ENCODE measurements at regions not wholly inside any gene's neighbourhood (a gene's known extent, or its start where the extent isn't known, plus 50 kb on each side); places are given as distances from the start of the nearest gene placed in this dataset.
"Not testable (repeated sequence)": the region's sequence is repeated elsewhere in the genome, so short reads cannot be mapped to it uniquely, and the experiment has no call there.

- DNase-seq: no peak
Observed at GRCh38 chr13:23947893-23948292, 50.6 kb upstream of the C1QTNF9B start.

- no peak for DNase-seq
Observed at GRCh38 chr13:23949200-23949599, 51.9 kb upstream of the C1QTNF9B start.

DNA sequence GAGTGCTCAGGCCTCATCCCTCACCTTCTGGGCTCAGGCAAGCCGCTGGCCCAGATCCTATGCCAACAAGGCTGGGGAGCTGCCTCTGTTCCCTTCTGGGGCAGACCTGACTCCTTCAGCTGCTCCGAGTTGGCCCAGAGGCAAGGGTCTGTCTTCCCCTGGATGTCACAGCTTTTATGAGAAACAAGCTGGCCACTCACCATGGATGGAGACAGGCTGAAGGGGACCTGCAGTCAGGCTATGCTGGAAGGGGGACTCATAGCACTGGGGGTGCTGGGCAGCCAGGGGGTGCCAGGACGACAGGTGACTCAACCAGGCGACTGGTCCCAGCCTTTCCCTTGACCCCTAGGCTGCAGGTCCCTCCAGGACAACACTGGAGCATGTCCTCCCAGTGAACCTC, 52.4 kb upstream of the C1QTNF9B start:
- DNase-seq: no peak

GRCh38 chr13:23950736-23951510, 53.6 kb upstream of the C1QTNF9B start:
- no peak for DNase-seq

GRCh38 chr13:23952796-23953195, 55.5 kb upstream of the C1QTNF9B start:
- DNase-seq: no peak

GRCh38 chr13:23953860-23954512, 56.7 kb upstream of the C1QTNF9B start:
- DNase-seq: no peak

GRCh38 chr13:23955064-23955463, 57.8 kb upstream of the C1QTNF9B start:
- DNase-seq: no peak

DNA sequence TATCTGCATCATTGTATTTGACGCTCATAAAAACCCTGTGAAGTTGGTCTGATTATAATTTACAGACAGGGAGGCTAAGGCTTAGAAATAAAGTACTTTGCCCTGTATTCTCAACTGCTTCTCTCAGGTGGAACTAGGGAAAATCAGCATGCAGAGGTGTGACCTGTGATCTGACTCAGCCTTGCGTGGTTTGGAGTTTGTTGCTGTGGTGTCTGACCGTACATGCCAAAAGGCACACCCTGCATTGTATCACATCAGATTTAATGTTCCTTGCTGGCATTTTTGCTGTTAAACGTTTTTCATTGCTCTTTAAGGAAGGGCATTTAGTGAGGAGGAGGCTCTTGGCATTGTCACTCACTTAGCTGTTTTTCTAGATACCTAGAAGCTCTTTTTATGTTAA, 58.8 kb upstream of the C1QTNF9B start:
- no peak for DNase-seq

DNA sequence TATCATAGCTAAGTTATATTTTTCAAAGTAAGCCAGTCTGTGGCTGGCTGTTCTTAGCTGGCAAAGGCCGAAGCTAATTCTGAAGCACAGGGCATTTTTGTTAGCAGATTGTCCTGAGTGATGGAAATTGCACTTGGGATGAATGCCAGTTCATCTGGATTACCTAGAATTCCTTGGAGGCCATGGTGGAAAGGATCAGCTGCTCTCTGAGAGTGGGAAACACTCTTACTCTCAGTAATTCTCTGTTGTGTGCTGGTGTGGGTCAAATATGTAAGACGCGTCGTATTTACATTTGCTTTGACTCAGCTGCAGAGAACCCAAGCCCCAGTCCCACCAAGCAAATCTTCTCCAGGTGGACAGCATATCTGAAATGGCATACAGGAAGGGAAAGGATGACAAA, 60.7 kb upstream of the C1QTNF9B start:
- DNase-seq: no peak

DNA sequence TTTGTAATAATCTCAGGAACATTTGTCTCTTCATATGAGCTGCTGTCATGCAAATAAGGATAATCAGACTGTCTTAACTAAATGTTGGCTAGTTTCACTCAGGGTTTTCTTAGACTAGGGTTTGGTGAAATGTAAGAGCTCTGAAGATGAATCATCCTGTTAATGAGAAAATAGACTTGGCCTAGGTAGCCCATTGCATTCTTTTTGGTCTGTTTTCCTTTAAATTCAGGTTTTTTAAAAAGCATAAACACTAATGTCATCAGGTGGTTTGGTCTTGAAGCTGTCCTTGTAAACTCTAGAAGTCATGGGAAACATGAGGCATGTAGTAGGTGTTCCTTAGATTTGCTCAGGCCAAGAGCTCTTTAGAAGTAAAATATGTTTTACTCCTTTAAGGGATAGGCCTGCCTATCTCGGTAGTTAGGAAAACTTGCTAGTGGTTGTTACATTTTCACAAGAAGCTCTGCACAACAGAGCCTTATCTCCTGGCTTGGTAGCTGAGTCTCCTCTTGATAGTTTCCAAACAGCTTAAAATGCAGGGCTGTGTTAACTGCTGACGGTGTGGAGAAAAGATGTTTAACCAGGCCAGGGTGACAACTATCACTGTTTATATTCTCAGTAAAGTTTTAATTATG, 62.0 kb upstream of the C1QTNF9B start:
- no peak for DNase-seq

GRCh38 chr13:23960566-23961156, 63.4 kb upstream of the C1QTNF9B start:
- no peak for DNase-seq

DNA sequence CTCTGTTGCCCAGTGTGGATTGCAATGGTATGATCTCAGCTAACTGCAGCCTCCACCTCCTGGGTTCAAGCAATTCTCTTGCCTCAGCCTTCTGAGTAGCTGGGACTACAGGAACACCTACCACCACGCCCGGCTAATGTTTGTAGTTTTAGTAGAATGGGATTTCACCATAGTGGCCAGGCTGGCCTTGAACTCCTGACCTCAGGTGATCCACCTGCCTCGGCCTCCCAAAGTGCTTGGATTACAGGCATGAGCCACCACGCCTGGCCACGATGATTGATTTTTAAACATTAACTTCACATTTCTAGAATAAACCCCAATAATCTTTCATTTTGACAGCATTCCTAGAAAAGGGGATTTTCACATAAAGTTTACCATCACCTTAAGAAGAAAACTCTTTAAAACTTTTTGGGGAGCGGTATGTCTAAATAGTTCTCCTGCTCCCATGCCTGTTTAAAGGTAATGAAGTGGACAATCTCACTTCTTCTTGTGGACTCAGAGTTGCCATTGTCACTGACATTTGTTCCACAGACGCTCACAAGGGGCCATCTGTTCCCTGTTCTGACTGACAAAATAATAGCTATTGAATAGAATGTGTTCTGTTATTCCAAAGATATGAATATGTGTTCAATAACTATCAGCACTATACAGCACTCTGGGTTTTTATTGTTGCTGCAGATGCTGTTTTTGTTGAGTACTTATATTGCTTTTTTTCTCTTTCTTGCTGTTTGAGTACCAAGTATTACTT, 66.1 kb upstream of the C1QTNF9B start:
- DNase-seq: no peak

- DNase-seq: no peak
Observed at GRCh38 chr13:23963947-23964346, 66.6 kb upstream of the C1QTNF9B start.

DNA sequence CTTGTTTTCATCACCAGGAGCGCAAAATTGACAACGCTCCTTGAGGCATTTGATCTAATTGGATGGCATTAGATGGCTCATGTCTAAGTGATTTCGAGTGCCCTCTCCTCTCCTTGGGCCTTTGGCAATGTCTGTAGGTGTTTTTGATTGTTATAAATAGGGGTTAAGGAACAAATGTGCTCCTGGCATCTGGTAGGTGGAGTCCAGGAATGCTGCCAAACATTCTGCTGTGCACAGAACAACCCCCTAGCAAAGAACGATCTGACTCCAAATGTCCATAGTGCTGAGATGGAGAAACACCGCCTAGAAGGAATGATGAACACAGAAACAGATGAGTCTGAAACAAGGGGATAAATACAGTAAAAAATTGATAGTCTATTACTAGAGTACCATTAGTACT, 68.0 kb upstream of the C1QTNF9B start:
- no peak for DNase-seq

DNA sequence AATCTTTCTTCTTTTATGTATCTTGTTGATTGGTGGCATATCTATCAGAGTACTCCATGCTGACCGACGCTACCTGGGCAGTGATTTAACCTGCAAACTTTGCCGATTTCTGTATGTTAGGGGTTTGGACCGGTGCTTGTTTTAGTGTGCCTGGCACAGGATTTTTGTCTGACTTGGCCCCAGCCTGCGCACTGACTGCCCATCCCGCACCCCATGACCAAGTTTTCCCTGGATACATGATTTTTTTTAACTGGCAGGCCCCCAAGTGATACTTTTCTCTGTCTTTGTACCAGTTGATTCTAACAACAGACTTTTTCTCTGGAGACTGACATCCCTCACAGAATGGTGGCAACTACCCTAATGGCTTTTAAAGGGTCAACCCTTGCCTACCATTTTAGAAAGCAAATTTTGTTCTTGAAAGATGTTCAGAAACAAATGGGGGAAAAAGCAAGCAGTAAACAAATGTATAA, 69.0 kb upstream of the C1QTNF9B start:
- no peak for DNase-seq

DNA sequence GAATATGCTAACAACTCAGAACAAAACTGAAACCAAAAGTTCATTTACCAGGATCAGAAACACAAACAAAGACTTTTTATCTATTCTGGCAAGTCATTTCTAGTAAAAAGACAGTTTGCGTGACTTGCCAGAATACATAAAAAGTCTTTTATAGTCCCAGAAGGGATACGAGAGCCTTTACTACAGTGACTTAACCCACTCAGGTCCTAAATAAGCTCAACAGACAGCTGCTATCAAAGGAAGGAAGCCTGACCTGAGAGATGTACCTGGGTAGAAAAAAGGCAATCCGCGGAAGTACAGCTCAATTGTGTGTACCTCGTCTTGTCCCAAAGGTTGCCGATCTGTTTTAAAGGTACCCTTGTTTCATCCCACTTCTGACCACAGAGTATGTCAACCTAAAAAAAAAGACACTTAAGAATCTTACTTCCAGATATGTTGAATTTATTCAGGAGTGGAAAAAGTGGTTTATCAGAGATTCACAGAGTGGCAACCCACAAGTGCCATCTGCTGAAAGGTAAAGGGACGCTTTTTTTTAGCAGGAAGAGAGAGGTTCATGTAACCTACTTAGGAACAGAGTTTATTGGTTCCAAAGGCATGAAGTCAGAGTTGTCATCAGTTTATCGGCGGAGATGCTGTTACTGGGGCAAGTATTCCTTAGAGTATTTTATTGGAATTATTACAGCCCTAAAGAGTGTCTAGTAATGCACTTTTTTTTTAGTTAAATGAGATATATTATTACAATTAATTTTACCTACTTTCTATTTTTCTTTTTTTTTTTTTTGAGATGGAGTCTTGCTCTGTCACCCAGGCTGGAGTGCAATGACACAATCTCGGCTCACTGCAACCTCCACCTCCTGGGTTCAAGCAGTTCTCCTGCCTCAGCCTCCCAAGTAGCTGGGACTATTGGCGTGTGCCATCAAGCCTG, 69.7 kb upstream of the C1QTNF9B start:
- DNase-seq: no peak

DNA sequence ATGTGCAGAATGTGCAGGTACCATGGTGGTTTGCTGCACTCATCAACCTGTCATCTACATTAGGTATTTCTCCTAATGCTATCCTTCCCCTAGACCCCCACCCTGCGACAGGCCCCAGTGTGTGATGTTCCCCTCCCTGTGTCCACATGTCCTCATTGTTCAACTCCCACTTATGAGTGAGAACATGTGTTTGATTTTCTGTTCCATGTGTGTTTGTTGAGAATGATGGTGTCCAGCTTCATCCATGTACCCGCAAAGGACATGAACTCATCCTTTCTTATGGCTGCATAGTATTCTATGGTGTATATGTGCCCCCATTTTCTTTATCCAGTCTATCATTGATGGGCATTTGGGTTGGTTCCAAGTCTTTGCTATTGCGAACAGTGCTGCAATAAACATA, 70.5 kb upstream of the C1QTNF9B start:
- DNase-seq: not testable (repeated sequence)

- DNase-seq: no peak
Observed at GRCh38 chr13:23969647-23970046, 72.3 kb upstream of the C1QTNF9B start.

DNA sequence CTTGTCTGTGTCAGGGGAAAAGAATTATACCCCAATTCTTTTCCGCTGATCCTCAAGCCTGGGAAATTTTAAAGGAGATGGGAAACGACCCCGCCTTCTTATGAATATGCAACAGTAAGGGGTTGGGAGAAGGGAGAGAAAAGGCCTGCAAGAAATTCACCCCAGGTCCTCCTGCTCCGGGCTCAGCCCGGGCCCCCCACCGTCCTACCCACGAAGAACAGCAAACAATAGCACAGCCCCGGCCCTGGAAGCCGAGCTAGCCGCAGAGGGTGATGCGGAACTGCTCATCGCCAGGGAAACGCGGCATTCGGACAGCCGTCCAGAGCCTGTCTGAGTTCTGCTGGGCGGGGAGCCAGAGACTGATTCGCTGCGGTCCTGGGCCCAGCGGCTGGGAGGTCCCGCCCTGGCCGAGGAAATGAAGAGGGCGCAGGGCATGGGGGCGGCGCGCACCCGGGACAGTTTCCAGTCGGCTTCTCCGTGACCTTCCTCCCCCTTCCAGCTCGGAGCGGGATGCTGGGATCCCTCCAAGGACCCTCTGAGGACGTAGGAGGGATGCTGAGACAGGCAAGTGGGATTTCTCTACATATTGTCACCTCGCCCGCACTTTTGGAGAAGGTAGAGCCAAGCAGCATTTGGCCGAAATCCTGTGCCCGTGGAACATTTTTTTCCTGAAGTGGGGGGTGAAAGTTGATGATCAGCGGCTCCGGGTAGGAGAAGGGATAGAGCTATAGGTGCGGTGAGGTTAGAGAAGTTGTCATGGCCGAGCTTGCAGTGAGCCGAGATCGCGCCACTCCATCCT, 82.3 kb upstream of the C1QTNF9B start:
- DNase-seq: no peak

DNA sequence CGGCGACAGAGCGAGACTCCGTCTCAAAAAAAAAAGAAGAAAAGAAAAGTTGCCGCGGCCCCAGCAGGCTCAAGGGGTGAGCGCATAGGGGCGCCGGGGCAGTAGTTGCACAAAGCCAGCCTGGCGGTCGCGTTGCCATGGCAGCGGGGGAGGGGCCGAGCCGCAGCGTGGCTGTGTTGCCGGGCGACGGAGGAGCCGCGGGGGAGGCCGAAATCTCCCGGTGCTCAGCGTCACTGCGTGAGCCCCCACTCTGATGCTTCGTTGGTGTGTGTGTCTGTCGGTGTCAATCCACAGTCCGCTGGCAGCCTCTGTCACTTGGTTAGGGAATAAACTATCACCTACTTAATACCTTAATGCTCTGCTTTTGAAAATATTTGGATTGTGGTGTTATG, 82.9 kb upstream of the C1QTNF9B start:
- DNase-seq: no peak

GRCh38 chr13:23983671-23984070, 86.4 kb upstream of the C1QTNF9B start:
- DNase-seq: no peak
